ENCODE measurements at regions not wholly inside any gene's neighbourhood (a gene's known extent, or its start where the extent isn't known, plus 50 kb on each side); places are given as distances from the start of the nearest gene placed in this dataset.
"Not testable (repeated sequence)": the region's sequence is repeated elsewhere in the genome, so short reads cannot be mapped to it uniquely, and the experiment has no call there.

DNA sequence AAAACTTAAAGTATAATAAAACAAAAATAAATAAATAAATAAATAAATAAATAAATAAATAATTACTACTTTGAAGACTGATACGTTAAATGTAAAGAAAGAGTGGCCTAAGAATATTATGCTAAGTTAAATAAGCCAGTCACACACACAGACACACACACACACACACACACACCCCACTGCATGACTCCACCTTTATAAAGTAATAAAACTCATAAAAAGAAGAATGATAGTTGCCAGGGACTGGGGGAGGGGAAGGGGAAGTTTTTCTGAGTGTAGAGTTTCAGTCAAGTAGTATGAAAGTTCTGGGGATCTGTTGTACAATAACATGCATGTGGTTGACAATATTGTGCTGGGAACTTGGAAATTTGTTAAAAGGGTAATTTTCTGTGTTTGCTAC is 1237.5 kb upstream of the GYPC start:
- Histone ChIP-seq H3K9me2 (replicated peaks; ENCODE audit: insufficient read depth, low read length) (no peaks in the 10 kb centered on the region), H3K79me2 (ENCODE audit: low read length) (no peaks in the 10 kb centered on the region), H3K9me3 (replicated peaks; ENCODE audit: insufficient read depth, low read length) (no peaks in the 10 kb centered on the region), H3K4me2 (ENCODE audit: low read depth, low read length) (no peak overlapping the region), H3K9ac (ENCODE audit: low read length) (no peak overlapping the region), H3F3A (ENCODE audit: insufficient read depth, low read length) (no peaks in the 10 kb centered on the region), H4K20me1 (ENCODE audit: insufficient read depth, low read length) (no peaks in the 10 kb centered on the region), H3K4me3 (ENCODE audit: low read length) (no peak overlapping the region), H3K27me3 (replicated peaks; ENCODE audit: insufficient read depth, low read length) (no peaks in the 10 kb centered on the region), H3K36me3 (replicated peaks; ENCODE audit: insufficient read depth, low read length) (no peaks in the 10 kb centered on the region), H3K27ac (ENCODE audit: low read length) (no peak overlapping the region), H2AFZ (ENCODE audit: low read length) (no peak overlapping the region), H3K4me1 (ENCODE audit: low read length) (no peaks in the 10 kb centered on the region)
- no peak for DNase-seq
- TF ChIP-seq EZH2phosphoT487 (IDR thresholded peaks at IDR 0.05; ENCODE audit: low read length) = no peak
- no peak for TF ChIP-seq CTCF (IDR thresholded peaks at IDR 0.05; ENCODE audit: low read length)
- no peak for TF ChIP-seq EZH2 (optimal IDR thresholded peaks at IDR 0.05; ENCODE audit: low read depth, low read length)

GRCh38 chr2:125422198-125422770 is 1233.7 kb upstream of the GYPC start:
- not testable (repeated sequence) for H3K4me2 ChIP-seq (ENCODE audit: low read depth, low read length); H3K9me2 ChIP-seq (replicated peaks; ENCODE audit: insufficient read depth, low read length); H3K9ac ChIP-seq (ENCODE audit: low read length); H3K4me3 ChIP-seq (ENCODE audit: low read length); H3K79me2 ChIP-seq (ENCODE audit: low read length); H2AFZ ChIP-seq (ENCODE audit: low read length); H3F3A ChIP-seq (ENCODE audit: insufficient read depth, low read length); H3K36me3 ChIP-seq (replicated peaks; ENCODE audit: insufficient read depth, low read length); H3K27ac ChIP-seq (ENCODE audit: low read length); H3K9me3 ChIP-seq (replicated peaks; ENCODE audit: insufficient read depth, low read length); DNase-seq; H3K4me1 ChIP-seq (ENCODE audit: low read length); H4K20me1 ChIP-seq (ENCODE audit: insufficient read depth, low read length); H3K27me3 ChIP-seq (replicated peaks; ENCODE audit: insufficient read depth, low read length)

- Histone ChIP-seq H3K36me3 (replicated peaks; ENCODE audit: insufficient read depth, low read length) (no peaks in the 10 kb centered on the region), H3F3A (ENCODE audit: insufficient read depth, low read length) (no peaks in the 10 kb centered on the region), H3K27me3 (replicated peaks; ENCODE audit: insufficient read depth, low read length) (no peaks in the 10 kb centered on the region), H3K9me3 (replicated peaks; ENCODE audit: insufficient read depth, low read length) (no peaks in the 10 kb centered on the region), H3K4me3 (ENCODE audit: low read length) (no peak overlapping the region), H3K79me2 (ENCODE audit: low read length) (no peaks in the 10 kb centered on the region), H3K27ac (ENCODE audit: low read length) (no peak overlapping the region), H2AFZ (ENCODE audit: low read length) (no peak overlapping the region), H3K9me2 (replicated peaks; ENCODE audit: insufficient read depth, low read length) (no peaks in the 10 kb centered on the region), H3K4me1 (ENCODE audit: low read length) (no peaks in the 10 kb centered on the region), H3K9ac (ENCODE audit: low read length) (no peak overlapping the region), H3K4me2 (ENCODE audit: low read depth, low read length) (no peak overlapping the region), H4K20me1 (ENCODE audit: insufficient read depth, low read length) (no peaks in the 10 kb centered on the region)
- DNase-seq = no peak
- TF ChIP-seq EZH2phosphoT487 (IDR thresholded peaks at IDR 0.05; ENCODE audit: low read length) = no peak
- no peak for TF ChIP-seq CTCF (IDR thresholded peaks at IDR 0.05; ENCODE audit: low read length)
- no peak for TF ChIP-seq EZH2 (optimal IDR thresholded peaks at IDR 0.05; ENCODE audit: low read depth, low read length)
Measured at GRCh38 chr2:125424266-125424785, 1231.6 kb upstream of the GYPC start.

DNA sequence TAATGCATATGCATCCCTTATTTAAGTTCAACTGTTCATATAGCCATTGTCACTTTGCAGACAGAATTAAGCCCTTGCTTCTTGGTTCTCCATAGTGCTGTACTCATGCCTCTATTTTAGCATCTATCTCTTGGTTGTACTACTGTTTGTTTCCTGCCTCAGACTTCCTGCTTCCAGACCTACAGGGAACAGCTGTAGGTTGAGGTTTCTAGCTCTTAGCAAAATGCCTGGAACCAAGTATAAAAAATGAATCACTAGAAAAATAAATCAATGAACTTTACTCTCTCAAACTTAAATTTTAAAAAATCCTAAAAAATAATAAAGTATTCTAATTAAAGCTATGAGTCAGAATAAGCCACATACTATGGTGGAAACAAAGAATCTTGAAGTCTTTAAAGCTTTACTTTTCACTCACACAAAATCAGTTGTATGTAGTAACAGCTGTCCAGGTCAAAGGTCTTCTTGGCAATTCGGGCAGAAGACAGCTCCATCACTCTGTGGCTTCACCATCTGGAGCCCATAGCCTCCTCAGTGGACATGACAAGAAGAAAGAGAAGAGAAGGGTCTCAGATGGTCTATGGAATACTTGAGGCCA is 1228.1 kb upstream of the GYPC start:
- Histone ChIP-seq H2AFZ (ENCODE audit: low read length) (no peak overlapping the region), H3K9me3 (replicated peaks; ENCODE audit: insufficient read depth, low read length) (no peaks in the 10 kb centered on the region), H3K4me2 (ENCODE audit: low read depth, low read length) (no peak overlapping the region), H3K79me2 (ENCODE audit: low read length) (no peaks in the 10 kb centered on the region), H3K9me2 (replicated peaks; ENCODE audit: insufficient read depth, low read length) (no peaks in the 10 kb centered on the region), H3K27me3 (replicated peaks; ENCODE audit: insufficient read depth, low read length) (no peaks in the 10 kb centered on the region), H3K4me1 (ENCODE audit: low read length) (no peaks in the 10 kb centered on the region), H4K20me1 (ENCODE audit: insufficient read depth, low read length) (no peaks in the 10 kb centered on the region), H3K36me3 (replicated peaks; ENCODE audit: insufficient read depth, low read length) (no peaks in the 10 kb centered on the region), H3K27ac (ENCODE audit: low read length) (no peak overlapping the region), H3K9ac (ENCODE audit: low read length) (no peak overlapping the region), H3K4me3 (ENCODE audit: low read length) (no peak overlapping the region), H3F3A (ENCODE audit: insufficient read depth, low read length) (no peaks in the 10 kb centered on the region)
- no peak for DNase-seq
- TF ChIP-seq CTCF (IDR thresholded peaks at IDR 0.05; ENCODE audit: low read length) = no peak
- TF ChIP-seq EZH2 (optimal IDR thresholded peaks at IDR 0.05; ENCODE audit: low read depth, low read length) = no peak
- TF ChIP-seq EZH2phosphoT487 (IDR thresholded peaks at IDR 0.05; ENCODE audit: low read length) = no peak
